T-helper 2 cell treated with Interferon-gamma antibody and Interleukin-4, amounts not matched to agents 100 ng/mL and 5 ng/mL, for 36 hours (primary cell): ENCODE measurements at regions not wholly inside any gene's neighbourhood (a gene's known extent, or its start where the extent isn't known, plus 50 kb on each side); places are given as distances from the start of the nearest gene placed in this dataset.
"Not testable (repeated sequence)": the region's sequence is repeated elsewhere in the genome, so short reads cannot be mapped to it uniquely, and the experiment has no call there.

Experiments used
- intact Hi-C: fragments of 100-400 bp; cut with micrococcal nuclease; formaldehyde crosslinking; loops from one replicate; pipeline ENCODE4 v1.15.1; 2023

DNA sequence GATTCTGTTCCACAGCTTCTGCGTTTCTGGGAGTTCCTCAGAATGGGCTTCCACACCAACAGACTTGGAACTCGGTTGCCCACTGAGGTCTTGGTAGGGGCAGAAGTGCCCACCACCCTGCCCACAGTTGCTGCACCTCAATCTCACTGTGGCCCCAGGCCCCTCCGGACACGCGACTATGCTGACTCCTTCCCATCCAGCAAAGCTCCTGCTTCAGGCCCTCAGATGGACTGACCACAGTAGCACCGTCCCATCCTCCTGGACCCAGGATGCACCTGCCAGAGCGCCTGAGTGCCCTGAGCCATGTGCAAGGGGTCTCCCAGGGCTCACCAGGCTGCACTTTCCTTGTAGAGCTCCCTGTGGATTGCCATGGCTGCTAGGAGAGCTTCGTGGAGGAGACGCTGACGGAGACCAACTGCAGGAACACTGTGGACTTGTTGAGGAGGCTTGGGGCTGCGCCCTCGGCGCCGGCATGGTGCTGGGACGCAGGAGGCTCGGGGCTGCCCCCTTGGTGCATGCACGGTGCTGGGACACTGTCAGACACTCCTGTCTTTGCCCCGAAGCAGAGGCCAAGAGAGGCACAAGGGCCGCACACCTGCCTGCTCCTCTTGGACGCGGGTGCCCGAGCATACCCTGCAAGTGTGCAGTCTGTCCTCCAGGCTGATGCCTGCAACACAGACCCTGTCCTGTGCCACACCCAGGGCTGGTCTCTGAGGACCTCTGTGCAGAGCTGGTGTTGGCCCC is 201.3 kb downstream of the LIPI start:
- intact Hi-C loops: not testable (repeated sequence)

DNA sequence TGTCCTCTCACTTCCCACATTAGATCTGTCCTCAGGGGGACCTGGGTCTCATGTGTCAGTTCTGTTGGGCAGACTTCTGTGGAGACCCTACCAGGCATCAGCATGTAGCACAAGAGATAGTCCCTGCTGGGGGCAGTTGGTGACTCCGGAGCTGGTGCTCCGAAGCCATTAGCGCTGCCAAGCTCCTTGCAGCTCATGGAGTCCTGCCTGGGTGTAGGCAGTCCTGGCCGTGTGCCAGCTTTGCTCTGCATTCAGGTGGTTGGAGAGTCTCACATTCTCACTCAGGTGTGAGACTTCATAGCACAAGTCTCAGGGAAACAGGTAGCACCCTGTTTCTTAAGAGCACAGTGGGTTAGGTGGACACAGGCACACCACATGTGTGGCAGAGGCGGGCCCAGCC is 202.3 kb downstream of the LIPI start:
- intact Hi-C loops: not testable (repeated sequence)

DNA sequence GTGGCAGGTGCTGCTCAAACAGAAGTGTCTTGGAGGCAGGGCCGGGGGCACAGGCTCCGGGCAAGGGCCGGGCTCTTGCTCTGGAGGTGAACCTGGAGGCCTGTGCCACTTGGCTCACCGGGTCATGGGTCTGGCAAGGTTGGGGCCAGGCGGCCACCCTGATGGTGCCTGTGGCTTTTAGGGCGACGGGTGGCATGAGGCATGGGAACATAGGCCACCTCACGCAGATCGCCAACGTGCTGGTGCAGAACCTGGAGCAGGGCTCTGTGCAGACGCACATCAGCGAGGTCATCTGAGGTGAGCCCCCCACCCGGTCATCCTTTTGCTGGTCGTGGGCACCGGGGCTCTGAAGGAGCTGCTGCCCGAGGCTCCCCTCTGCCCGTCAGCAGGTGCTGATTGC is 202.7 kb downstream of the LIPI start:
- intact Hi-C loops: not testable (repeated sequence)

DNA sequence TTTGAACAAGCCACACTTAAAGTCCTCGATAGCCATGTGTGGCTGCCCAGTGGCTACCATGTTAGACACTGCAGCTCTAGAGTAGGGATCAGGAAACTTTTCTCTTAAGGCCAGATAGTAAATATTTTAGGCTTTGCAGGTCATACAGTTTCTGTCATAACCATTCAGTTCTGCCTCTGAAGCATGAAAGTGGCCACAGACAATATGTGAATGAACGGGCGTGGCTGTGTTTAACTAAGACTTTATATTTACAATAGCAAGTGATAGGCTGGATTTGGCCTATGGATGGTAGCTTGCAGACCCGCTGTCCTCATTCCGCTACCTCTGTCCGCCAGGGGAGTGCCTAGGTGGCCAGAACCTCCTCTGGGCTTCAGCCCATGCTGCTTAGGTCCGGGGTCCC is 204.6 kb downstream of the LIPI start:
- intact Hi-C loops: not testable (repeated sequence)

DNA sequence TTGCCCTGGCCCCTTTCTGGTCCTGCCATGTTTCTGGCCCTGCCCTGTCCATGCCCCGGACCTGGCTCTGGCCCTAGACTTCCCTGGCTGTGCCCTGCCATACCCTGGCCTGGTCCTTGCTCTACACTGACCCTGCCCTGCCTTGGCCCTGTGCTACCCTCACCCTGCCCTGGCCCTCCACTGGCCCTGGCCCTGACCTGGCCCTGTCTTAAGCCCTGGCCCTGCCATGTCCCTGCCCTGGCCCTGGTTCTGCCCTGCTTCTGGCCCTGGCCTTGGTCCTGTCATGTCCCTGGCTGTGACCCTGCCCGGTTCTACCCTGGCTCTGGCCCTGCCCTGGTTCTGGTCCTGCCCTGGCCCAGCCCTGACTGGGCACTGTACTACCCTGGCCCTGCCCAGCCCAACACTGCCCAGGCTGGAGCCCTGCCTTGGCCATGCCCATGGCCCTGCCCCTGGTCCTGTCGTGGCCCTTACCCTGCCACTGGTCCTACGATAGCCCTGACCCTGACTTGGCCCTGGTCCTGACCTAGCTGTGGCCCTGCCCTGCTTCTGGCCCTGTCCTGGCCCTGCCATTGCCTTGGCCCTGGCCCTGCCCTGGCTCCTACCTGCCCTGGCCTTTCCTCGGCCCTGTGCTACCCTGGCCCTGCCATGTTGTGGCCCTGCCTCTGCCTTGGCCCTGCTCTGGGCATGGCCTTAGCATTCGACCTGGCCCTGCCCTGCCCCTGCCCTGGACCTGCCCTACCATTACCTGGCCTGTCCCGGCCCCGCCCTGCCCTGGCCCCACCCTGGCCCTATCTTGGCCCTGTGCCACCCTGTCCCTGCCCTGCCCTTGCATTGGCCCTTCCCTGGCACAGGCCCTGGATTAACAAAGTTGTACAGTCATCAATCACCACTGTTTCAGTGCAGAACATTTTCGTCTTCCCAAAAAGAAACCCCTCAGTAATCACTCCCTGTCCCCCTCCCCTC is 223.5 kb downstream of the LIPI start:
- intact Hi-C loops: not testable (repeated sequence)

DNA sequence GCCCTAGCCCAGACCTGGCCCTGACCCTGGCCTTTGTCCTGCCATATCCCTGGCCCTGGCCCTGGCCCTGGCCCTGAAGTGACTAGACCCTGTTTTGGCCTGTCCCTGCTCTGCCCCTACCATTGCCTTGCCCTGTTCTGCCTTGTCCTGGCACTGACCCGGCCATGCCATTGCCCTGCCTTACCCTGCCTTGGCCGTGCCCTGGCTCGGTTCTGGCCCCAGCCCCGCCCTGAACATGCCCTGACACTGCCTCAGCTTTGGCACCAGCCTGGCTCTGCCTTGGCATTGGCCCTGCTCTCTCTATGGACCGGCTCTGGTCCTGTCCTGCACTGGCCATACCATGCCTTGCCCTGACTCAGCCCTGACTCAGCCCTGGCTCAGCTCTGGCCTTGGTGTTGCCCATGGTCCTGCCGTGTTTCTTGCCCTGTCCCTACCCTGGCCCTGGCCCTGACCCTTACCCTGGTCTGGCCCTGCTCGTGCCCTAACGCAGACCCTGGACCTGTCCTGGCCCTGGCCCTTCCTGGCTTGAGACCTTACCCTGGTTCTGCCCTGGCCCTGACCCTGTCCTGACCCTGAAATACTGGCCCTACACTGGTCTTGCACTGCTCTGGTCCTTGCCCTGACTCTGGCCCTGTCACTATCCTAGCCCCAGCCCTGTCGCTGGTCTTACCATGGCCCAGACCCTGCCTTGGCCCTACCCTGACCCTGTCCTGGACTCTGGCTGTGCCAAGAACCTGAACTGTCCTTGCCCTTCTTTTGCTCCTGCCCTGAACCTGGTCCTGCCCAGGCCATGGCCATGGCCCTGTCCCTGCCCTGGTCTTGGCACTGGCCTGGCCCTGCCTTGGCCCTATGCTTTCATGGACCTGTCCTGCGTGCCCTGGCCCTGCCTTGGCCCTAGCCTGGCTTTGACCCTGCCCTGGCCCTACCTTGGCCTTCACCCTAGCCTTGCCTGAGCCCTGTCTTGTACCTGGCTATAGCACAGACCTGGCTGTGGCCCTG is 224.6 kb downstream of the LIPI start:
- intact Hi-C loops: not testable (repeated sequence)

DNA sequence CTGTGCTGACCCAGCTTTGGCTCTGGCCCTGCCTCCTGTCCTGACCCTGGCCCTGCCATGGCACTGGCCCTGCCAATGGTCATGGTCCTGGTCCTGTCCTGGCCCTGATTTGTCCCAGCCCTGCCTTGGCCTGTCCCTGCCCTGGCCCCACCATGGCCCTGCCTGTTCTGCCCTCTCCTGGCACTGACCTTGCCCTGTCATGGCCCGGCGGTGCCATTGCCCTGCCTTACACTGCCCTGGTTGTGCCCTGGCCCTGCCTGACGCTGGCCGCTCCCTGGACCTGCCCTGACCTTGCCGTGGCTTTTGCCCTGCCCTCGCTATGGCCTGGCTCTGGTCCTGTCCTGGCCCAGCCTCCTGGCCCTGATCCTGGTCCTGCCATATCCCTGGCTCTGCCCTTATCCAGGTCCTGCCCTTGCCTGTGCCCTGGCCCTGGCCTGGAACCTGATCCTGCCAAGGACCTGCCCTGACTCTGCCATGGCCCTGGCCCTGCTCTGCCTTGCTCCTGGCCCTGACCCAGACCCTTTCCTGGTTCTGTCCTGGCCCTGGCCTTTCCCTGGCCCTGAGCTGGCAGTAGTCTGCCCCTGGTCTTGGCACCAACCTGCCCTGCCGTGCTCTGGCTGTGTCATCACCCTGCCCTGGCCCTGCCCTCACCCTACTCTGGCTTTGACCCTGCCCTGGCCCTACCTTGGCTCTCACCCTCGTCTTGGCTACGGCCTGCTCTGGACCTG is 225.5 kb downstream of the LIPI start:
- intact Hi-C loops: not testable (repeated sequence)

DNA sequence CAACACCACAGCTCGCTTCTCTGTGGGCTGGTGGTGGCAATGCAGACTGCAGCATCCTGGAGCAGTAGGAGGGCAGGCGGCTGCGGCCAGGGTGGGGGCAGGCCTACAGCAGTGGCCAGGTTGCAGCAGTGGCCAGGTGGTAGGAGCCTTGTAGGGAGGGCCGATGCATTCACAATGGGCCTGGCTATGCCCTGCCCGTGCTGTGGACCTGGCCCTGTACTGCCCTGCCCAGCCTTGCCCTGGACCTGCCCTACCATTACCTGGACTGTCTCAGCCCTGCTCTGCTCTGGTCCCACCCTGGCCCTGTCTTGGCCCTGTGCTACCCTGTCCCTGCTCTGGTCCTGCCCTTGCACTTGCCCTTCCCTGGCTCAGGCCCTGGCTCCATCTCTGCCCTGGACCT is 226.0 kb downstream of the LIPI start:
- intact Hi-C loops: not testable (repeated sequence)

DNA sequence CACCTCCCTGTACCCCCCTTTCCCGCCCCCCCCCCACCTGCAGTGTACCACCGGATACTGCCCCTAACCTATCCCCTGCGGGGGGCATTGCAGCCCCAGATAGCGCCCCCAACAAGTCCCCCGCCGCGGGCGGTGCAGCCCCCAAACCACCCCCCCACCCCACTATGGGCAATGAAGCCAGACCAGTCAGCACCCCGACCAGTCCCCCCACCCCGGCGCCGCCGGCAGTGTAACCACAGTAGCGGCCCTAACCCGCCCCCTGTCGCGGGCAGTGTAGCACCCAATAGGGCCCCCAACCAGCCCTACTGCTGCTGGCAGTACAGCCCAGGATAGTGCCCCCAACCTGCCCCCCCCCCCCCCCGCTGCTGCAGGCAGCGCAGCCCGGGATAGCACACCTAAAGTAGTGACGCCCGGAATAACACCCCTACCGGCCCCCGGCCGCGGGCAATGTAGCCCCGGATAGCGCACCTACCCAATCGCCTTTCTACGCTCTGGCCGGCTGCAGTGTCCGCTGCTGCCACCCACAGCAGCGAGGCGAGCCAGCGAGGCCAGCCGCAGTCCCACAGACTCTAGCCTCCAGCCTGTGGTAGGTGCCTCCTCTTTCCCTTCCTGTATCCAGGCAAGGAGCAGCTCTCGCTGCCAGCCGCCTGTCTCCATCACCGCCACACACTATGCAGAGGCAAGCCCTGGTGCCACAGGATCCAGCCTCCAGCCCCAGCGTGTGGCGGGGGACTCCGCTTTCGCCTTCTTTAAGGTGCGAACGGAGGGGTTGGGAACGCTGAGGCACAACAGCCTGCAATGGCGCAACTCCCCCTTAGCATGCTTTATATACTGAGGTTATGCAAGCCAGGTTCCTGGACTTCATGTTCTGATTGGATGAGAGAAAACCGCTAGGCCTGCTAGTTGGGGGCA is 229.3 kb downstream of the LIPI start:
- intact Hi-C loops: not testable (repeated sequence)

DNA sequence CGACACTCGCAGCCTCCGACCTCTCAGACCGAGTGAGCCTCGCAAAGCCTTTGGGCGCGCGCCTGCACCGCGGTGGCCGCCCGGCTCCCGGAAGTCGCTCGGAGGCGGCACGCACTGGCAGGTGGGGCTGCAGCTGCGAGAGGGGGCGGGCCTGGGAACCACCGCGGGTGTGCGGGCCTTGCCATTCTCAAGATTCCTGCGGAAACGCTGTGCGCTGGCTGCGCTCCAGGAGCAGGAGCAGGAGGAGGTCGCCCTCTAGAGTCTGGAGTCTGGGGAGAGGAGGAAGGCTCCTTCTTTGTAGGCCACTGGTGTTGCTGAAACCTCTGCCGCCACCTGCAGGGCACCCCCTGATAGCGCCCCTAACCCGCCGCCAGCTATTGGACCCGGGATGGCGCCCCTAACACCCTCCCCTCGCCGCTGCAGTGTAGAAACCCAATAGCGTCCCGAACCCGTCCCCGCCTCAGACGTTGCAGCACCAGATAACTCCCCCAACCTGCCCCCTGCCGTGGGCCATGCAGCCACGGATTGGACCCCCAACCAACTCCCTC is 230.6 kb downstream of the LIPI start:
- intact Hi-C loops: not testable (repeated sequence)

DNA sequence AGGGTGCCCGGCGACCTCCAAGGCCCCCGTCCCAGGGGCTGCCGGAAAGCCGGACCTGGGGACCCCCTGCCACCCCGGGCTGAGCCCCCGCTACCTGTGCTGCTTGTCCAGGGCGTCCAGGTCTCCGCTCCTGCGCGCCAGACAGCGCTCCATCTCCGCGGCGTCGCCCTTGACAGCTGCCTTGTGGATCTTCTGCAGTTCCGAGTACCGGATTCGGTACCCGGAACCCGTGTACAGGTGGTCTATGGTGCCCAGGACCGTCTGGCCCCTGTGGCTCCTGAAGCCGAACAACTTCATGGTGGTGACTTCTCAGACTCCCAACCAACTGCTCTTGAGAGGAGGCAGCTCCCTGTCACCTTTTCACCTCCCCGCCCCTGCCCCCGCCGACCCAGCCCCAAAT is 231.1 kb downstream of the LIPI start:
- intact Hi-C loops: not testable (repeated sequence)

DNA sequence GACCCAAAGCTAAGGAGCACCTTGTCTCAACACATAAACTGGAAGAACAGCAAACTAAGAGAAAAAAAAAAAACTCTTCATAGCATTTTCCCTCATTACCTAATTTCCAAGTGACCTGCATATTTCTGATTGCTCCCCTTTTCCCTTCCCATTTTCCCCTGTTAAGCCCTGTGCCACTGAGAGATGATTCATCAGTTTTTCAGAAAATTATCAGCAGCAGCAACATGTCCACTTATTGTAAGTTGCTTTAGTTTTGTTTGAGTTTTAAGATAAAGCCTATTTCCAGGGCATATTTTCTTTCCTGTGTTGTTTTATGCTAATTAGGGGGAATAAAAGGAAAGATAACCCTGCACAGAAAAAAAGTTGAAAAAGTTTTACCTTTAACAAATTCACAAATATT is 236.2 kb downstream of the LIPI start:
- intact Hi-C loops: not testable (repeated sequence)

DNA sequence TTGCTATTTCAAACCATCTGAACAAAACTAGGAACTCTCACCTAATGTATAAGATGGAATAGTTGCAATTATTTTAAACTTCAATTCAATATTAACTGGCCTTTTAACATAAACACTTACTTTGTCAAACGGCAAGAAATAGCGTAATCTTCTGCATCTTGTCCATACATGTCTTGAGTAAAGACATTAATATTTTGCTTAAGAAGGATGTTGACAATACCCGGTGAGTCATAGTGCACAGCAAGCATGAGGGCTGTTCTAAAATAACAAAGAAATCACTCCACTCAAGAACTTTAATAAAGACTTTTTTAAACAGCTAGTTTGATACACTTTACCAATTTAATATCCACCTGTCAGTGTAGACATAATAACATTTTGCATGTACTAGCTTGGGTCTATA is 240.9 kb downstream of the LIPI start:
- intact Hi-C loops: not testable (repeated sequence)

DNA sequence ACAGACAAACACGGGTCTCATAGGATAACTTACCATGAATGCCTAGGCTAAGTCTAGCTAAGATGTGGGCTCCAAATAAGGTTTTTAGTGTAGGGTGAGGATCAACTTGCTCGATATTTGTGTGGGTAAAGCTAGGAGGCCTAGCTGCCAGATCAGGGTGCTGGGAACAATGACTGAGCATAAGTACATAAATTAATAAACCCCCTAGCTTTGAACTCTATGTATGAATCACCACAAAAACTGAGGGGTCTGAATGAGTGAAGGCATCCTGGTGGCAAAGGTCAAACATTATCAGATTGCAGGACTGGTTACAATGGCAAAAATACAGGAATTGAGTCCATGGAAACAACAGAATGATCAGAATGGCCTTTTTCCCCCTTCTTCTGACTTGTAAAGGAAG is 241.8 kb downstream of the LIPI start:
- intact Hi-C loops: not testable (repeated sequence)

DNA sequence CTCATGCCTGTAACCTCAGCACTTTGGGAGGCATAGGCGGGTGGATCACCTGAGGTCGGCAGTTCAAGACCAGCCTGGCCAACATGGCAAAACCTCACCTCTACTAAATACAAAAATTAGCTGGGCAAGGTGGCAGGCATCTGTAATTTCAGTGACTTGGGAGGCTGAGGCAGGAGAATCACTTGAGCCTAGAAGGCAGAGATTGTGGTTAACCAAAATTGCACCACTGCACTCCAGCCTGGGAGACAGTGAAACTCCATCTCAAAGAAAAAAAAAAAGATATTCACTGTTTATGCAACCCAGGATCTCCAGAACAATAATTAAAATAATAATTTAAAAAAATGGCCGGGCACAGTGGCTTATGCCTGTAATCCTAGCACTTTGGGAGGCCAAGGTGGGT is 247.5 kb downstream of the LIPI start:
- intact Hi-C loops: not testable (repeated sequence)

DNA sequence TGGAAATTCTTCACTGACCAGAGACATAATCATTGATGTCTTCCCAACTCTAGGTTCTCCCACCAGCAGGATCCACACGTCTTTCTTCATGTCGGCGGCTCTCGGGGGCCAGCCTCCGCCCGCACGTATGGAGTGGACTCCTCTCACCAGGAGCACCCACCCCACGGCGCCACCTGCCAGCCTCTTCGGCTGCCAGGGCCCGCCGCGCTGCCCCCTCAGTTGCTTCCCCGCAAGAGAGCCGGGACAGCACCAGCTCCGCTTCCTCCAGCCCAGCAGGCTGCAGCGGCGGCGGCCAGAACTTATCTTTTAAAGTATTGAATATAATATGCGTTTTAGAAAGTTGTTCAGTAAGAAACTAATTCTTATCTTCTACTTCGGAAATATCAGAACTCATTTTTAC is 273.5 kb downstream of the LIPI start:
- intact Hi-C loops: no loop called here

DNA sequence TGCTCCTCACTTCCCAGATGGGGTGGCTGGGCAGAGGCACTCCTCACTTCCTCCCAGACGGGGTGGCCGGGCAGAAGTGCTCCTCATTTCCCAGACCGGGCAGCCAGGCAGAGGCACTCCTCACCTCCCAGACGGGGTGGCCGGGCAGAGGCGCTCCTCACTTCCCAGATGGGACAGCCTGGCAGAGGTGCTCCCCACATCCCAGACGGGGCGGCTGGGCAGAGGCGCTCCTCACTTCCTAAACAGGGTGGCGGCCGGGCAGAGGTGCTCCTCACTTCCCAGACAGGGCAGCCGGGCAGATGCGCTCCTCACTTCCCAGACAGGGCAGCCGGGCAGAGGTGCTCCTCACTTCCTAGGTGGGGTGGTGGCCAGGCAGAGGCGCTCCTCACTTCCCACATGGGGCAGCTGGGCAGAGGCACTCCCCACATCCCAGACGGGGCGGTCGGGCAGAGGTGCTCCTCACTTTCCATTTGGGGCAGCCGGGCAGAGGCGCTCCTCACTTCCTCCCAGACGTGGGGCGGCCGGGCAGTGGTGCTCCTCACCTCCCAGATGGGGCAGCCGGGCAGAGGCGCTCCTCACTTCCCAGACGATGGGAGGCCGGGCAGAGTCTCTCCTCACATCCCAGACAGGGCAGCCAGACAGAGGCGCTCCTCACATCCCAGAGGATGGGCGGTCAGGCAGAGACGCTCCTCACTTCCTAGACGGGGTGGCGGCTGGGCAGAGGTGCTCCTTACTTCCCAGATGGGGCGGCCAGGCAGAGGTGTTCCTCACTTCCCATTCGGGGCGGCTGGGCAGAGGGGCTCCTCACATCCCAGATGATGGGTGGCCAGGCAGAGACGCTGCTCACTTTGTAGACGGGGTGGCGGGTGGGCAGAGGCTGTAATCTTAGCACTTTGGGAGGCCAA is 274.5 kb downstream of the LIPI start:
- intact Hi-C loops: not testable (repeated sequence)

DNA sequence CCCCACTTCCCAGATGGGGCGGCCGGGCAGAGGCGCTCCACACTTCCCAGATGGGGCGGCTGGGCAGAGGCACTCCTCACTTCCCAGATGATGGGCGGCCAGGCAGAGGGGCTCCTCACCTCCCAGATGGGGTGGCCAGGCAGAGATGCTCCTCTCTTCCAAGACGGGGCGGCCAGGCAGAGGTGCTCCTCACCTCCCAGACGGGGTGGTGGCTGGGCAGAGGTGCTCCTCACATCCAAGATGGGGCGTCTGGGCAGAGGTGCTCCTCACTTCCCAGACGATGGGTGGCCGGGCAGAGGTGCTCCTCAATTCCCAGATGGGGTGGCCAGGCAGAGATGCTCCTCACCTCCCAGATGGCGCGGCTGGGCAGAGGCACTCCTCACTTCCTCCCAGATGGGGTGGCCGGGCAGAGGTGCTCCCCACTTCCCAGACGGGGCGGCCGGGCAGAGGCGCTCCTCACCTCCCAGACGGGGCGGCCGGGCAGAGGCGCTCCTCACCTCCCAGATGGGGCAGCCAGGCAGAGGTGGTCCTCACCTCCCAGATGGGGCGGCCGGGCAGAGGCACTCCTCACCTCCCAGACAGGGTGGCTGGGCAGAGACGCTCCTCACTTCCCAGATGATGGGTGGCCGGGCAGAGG is 275.2 kb downstream of the LIPI start:
- intact Hi-C loops: not testable (repeated sequence)
